ENCODE measurements at regions not wholly inside any gene's neighbourhood (a gene's known extent, or its start where the extent isn't known, plus 50 kb on each side); places are given as distances from the start of the nearest gene placed in this dataset.
"Not testable (repeated sequence)": the region's sequence is repeated elsewhere in the genome, so short reads cannot be mapped to it uniquely, and the experiment has no call there.

DNA sequence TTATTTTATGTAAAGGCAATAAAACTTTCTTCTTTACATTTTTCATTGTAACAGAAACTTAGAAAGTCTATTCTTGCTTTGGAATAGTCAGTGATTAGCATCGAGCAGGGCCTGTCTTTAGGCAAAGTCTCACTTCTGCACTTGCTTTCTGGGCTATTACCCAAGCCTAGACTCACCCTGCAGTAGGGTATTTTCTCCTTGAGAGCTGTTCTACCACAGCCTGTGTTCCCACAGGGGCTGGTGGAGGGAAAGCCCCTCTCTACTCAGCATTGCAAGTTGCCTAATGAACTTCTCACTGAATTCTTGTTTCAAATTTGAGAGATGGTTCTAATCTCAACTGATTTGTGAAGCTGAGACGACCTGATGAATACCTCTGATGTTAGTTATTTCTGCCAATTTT, 111.7 kb upstream of the KLHL14 start:
- ATAC-seq = peak in 1 of 2 donors; percentile 73

DNA sequence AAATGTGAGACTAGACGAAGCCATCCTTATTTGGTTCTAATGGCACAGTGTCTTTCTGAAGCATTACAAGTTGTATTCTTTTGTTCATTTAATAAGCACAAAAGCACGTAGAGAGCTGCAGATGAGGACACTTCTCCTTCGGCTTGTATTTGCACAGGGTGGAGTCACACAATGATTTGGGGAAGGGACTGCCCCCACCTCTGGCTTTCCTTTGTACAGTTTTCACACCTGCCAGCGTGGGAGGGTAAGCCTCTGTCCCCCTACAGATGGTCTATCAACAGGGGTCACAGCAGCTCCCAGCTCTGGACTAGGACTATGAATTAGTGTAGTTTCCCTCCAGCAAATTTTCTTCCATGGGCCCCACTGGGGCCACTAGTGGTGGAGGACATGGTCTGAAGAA, 108.2 kb upstream of the KLHL14 start:
- no peak for ATAC-seq

DNA sequence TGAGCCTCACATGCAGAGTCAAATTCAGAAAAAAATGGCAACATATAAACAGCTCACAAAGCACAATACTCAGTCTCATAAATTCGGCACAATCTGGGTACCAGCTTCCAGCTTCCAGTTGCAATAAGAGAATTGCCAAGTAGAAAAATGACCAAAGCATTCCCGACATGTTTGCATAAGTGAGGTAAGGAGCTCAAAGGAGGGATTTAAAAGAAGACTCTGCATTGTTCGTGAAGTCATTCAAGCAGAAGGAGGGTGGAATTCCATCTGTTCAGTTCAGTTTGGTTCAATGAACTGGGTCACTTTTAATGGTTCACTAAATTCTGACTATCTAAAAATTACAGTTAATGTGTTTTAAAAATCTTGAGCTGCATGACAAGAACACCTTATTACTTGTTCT, 106.7 kb upstream of the KLHL14 start:
- no peak for ATAC-seq

DNA sequence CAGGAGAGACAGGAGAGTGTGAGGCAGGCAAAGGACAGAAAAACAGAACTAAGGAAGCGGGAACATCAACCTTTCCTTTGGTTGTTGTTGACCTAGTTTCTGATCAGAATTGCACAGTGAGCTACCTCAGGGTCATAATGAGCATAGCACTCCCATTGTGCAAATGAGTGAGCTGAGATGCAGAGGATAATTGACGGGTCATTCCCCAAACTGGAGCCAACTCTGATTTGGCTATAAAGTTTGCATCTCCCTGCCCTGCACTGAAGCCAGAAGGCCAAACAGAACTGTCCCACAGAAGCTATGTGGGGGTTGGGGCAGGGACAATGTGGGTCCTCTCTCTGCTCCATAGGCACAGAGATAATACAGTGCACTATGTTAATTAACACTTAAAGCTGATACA, 105.6 kb upstream of the KLHL14 start:
- no peak for ATAC-seq

DNA sequence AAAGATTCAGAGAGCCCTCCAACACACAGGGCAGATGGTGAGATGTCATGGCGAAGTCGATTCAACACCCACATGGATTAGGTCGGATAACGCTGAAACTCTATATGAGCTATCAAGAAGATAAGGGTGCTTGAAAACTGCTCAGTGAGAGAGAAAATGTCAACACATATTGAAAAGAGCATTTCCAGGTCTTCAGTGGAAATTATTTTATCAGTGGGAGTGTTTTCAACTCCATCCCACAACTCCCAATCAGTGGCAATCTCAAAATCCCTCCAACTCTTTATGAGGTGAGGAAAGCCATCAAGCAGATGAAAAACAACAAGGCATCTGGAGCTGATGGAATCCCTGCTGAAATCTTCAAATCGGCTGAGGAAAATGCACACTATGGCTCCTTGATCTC, 104.5 kb upstream of the KLHL14 start:
- no peak for ATAC-seq

DNA sequence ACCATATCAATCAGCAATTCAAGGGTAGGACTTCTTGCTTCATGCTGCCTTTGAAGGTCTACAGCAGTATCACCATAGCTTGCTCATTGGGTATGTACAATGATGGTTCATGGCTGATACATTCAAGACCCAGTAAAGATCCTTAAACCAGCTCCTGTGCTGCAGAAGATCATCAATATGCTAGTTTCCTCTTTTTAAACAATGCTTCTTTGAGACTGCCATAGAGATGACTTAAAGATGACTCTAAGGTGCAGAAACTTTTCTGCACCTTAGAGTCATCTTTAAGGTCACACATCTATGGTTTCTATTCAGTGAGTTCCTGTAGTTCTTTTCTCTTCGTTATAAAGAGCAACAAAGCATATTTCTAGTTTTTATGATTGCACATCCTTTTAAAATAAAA, 102.8 kb upstream of the KLHL14 start:
- no peak for ATAC-seq

DNA sequence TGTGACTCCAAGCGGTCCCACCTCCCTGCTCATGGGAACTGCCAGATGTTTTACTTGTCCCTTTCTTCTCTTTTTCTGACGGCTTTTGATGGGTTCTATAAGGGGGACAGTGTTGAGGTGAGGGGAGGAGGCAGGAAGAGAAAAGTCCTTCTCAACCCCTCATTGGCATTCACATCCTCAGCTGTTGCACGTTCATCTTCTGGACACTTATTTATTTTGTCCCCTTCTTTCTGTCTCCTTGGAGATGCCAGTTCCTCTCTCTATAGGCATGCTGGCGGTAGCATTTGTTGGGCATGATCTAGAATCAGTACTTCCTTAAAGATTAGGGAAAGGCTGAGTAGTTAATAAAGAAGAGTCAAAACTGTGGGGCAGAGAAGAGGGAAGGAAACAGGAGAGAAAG, 99.0 kb upstream of the KLHL14 start:
- no peak for ATAC-seq

DNA sequence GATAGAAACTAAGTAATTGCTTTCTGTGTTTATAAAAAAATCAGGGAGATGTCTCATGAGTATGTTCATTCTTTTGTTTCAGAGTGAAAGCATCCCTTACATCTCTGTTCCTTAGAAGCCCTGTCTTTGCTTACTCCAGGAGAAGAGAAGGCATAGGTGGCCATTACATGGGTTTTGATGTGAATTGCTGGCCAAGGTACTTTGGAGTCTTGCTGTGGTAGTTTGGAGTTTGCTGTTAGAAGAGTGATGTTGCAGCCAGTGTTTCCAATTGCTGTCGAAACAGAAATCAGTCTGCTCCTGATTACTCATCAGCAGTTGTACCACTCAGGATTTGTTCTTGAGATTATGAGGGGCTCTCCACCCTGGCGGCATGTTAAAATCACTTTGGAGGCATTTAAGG, 97.8 kb upstream of the KLHL14 start:
- ATAC-seq = no peak

DNA sequence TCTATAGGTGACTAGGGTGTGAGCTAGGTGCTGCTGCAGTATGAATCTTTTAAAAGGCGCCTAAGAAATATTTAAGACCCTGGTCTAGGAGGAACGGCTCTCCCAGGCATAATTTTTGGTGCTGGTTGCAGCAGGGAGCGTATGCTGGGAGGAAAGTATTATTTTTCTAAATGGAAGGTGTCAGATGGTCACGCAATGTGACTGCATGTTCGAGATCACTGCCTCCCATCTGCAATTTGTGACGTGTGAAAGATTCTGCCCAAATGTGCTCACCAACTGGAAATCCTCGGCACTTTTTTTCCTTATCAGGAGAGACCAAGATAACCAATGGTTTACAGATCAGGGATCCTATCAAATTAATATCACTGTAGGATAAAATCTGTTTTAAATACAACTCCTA, 95.6 kb upstream of the KLHL14 start:
- ATAC-seq = no peak

DNA sequence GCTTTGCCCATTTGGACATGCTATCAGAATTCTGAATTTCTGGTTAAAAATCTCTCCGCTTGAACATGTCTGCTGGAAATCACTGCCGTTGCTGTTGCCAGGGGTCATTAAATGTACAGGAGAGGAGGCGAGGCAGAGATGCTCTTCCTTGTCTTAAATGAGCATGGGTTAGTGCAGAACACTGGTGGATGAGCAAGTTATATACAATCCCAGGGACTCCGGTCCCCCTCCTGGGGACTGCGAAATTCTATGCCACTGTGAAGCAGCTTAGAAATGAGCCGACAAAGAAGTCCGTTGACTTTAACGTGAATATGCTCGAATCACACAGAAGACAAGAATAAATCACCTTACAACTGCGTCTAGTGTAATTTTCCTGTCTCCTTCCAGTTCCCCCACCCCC, 95.1 kb upstream of the KLHL14 start:
- ATAC-seq = no peak

DNA sequence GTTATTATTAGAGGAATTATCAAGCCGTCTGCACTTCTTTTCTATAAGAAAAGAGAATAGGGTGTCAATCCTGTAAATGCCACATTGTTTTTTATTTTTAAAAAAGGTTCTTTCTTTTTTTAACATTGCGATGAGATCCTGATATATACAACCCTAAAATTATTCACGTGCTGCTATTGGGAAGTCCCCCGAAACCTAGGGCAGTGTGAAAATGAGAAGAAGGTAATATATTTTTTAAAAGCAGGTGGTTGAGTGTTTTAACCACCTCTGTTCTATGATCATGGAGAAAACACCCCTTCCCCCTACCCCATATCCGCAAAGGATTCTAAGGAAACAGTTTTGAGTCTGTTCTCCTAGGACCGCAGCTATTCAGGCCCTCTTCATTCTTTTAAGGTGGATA, 94.5 kb upstream of the KLHL14 start:
- no peak for ATAC-seq

DNA sequence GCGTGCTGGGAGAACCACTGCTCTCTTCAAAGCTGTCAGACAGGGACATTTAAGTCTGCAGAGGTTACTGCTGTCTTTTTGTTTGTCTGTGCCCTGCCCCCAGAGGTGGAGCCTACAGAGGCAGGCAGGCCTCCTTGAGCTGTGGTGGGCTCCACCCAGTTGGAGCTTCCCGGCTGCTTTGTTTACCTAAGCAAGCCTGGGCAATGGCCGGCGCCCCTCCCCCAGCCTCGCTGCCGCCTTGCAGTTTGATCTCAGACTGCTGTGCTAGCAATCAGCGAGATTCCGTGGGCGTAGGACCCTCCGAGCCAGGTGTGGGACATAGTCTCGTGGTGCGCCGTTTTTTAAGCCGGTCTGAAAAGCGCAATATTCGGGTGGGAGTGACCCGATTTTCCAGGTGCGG, 89.2 kb upstream of the KLHL14 start:
- ATAC-seq = not testable (repeated sequence)

DNA sequence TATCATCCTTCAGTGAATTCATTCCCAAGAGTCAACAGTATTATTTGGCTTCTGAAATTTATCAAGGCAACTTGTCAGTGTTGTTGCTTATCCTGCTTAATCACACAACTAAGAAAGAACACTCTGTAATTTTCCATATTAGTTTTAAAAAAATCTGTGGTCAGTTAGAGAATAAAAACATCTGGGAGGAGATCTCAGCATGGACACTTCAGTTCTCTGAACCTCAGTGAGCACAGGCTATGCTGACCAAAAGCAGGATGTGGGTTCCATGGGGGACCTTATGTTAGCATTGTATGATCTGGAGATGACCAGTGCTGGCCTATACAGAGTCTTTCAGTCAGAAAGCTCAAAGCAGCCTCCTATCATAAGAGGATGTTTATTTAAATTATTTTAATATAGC, 79.1 kb upstream of the KLHL14 start:
- ATAC-seq = no peak

DNA sequence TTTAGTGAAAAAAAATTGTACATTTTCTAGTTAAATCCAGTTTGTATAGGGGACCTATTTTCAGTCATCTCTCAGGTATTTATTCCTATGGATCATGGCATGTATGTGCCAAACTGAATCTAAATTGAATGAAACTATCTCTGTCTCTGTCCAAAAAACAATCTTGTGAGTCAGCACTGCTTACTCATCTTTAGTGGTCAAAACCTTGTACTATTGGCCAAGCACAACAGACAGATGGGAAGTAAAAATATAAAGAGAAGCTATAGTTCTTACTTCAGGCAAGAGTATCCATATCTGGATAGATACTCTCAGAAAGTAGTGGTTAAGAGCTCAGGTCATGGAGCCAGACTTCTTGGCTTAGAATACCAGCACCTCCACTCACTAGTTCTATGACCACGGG, 76.0 kb upstream of the KLHL14 start:
- no peak for ATAC-seq

DNA sequence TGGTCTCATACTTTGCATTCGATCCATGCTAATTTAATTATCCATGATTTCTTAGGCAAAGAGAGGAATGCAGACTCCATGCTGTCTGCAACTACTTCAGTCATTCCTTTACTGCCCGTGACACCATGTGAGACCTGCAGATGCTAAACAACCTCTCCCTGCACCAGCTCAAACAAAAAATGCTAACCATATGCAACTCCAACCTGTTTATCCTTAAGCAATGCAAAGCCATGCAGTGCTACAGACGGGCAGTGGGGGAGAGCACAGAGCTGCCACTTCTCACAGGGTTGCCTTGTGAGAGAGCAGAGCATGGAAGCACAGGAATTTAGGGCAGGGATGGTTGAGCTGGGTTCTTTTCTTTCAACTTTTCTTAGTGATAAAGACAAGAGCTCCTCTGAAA, 74.9 kb upstream of the KLHL14 start:
- ATAC-seq = no peak

DNA sequence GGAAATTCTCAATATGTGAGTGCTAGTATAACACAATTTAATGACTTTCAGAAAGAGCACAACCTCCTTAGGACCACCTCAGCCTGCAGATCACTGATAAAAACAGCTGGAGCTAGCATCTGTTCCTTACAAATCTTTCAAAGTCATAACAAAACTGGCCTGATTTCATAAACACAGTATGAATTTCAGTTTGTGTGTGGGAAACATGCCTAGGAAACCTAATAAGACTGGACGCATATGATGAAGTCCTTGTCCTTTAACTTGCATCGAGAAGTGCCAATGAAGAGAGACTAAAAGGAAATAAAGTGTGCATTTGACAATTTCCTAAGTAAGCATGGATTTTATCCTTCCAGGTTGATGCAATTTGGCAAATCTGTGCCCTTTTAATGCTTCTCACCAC, 74.1 kb upstream of the KLHL14 start:
- no peak for ATAC-seq

DNA sequence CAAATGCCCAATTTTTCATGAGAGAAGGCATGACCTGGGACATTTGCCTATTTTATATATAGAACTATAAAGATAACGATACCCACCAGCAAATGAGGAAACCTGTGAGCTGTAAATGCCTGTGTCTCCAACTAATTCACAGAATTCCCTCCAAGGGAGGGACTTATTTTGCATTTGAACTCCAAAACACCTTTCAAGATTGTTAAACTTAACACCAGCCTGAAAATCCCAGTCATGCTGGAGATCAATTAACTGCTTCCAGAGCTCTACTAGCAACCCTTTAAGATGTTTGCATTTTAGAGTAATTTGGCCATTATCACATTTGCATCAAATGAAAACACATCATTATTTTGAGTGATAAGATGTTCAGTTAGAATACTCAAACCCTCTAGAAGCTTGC, 68.1 kb upstream of the KLHL14 start:
- ATAC-seq = no peak

DNA sequence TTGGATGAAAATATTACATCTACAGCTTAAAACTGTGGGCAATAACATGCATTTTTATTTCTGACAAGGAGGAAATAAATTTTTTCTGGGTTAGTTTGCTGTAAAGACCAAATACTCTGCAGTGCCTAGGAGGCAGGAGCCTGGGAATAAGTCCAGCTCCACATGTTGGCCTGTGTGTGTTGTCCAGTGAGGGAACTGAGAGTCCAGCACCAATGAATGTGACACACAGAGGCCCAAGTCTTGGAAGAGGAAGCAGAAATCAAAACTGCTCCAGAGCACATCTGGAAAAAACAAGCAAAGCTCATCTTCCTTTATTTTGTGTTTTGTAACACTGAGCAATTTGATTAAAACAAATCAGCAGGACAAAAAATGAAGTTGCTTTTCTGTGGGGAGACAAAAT, 63.1 kb upstream of the KLHL14 start:
- ATAC-seq = no peak

DNA sequence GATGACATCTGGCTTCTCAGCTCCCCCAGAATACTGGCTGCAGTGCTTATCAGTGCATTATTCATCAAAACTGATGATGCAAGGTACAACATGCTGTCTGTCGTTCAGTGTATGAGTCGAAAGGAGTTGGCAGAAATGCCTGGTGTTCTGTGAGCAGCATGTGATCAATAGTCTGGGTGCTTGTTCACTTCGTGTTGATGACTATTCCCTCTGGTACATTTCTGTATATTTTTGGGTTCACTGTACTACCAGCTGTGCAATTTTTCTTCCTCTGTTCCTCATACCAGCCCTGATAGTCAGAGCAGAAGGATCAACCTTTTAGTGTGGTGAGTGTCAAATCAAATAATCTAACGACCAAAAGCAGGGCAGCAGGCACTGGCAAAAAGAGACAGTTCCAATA, 59.0 kb upstream of the KLHL14 start:
- no peak for ATAC-seq

DNA sequence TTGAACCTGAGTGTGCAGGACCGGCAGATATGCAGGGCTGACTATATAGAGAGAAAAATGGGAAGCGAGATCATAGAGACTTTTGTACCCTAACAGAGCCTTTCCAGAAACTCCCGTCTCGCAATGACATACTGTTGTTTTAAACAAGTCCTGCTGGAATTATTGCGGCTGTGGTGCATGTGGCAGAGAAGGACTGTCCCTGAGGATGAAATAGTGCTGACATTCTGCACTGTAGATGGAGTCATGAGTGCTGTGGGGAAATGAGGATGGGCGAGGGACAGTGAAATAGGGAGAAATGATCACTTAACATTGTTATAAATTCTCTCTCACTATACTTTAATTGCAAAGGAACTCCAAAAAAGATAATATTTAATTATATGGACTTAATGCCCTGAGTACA, 50.4 kb upstream of the KLHL14 start:
- no peak for ATAC-seq
